Heart left ventricle (tissue), 13 donors: ENCODE measurements at regions not wholly inside any gene's neighbourhood (a gene's known extent, or its start where the extent isn't known, plus 50 kb on each side); places are given as distances from the start of the nearest gene placed in this dataset.

Source experiments
- CTCF ChIP-seq, 12 donors: fragments of 200-600 bp; sonication (generic) in 4 of 12; IDR thresholded peaks; one replicate each; pipeline versions ENCODE4 v1.5.0 to v1.8.0; 2018 to 2022; ENCODE audit warnings: antibody characterized with exemption in 12 of 12, mild to moderate bottlenecking in 5 of 12
- POLR2A ChIP-seq, 2 donors: fragments of 450-650 bp; IDR thresholded peaks; one replicate each; pipeline ENCODE4 v1.6.1; 2017; ENCODE audit warnings: antibody characterized with exemption in 2 of 2, mild to moderate bottlenecking in 2 of 2, moderate library complexity in 2 of 2
- donor health status: ischemic (EF 13 %, LVEDD 7.1; RV severe dilation, severe dysfunction).
- donor health status: DM: no; HTN: yes; CAD: no.
- donor health status: DM: no; HTN: no; CAD: no.
- donor health status: ischemic (EF 25% LVEDD 6.9; RV normal size, moderate dysfunction).
- donor health status: ischemic (EF 25% LVEDD 5.7; RV mildly dilated, moderate dysfunction).
- donor health status: ischemic (EF 35%, LVEDD 5.7; RV mildly dilated, moderate dysfunction).
- donor health status: nonischemic (EF 11% LVEDD 7.7; RV severe dilation, severe dysfunction).
- donor health status: DM: yes; HTN: yes; CAD: no.
- donor health status: PGD.
- donor health status: ischemic (EF 29% LVEDD 5.4; RV normal size, mild dysfunction).
- donor health status: nonischemic (EF 23%, LVEDD 6.1; RV moderate dilation, normal function).

GRCh38 chr5:2639425-2639824 lies 112.1 kb downstream of the IRX2 start:
- no peak for TF ChIP-seq CTCF (IDR thresholded peaks at IDR 0.05)
- no peak for TF ChIP-seq POLR2A (IDR thresholded peaks at IDR 0.05)
